T-cell (primary cell): ENCODE measurements at regions not wholly inside any gene's neighbourhood (a gene's known extent, or its start where the extent isn't known, plus 50 kb on each side); places are given as distances from the start of the nearest gene placed in this dataset.
"Not testable (repeated sequence)": the region's sequence is repeated elsewhere in the genome, so short reads cannot be mapped to it uniquely, and the experiment has no call there.

Experiments used
- ATAC-seq, 4 experiments: fragments of 200-7000 bp in 3 of 4; fragments of 150-1000 bp in 1 of 4; cut with Tn5 transposase; replicated peaks in 1 of 4; 1 replicate in 3 of 4; 2 replicates in 1 of 4; pipeline ENCODE4 v1.10.0; 2021; ENCODE audit warnings: moderate library complexity in 3 of 4, mild to moderate bottlenecking in 2 of 4, moderate number of reproducible peaks in 1 of 4
- CTCF ChIA-PET, 2 donors: fragments of 300-600 bp; sonication (Branson Sonifier 250); formaldehyde crosslinking; loops; one replicate each; lab custom pipeline; 2022; ENCODE audit warnings: antibody characterized with exemption in 2 of 2; lab: Charles Lee
- POLR2A ChIA-PET, 2 donors: fragments of 300-600 bp; sonication (Branson Sonifier 250); formaldehyde crosslinking; loops; one replicate each; lab custom pipeline; 2022; ENCODE audit warnings: antibody characterized with exemption in 2 of 2; lab: Charles Lee
- DNase-seq, 35 experiments: peaks; one replicate each; pipeline versions ENCODE4 v3.0.0 to v3.0.0-alpha.2; 2013 to 2023
- H3K27ac ChIP-seq: one replicate; pipeline ENCODE4 v1.5.1; 2013; ENCODE audit warnings: low read length
- H3K27me3 ChIP-seq, 2 experiments: replicated peaks in 1 of 2; 1 replicate in 1 of 2; 2 replicates in 1 of 2; pipeline versions ENCODE4 v1.6.1 to v1.7.0; 2013; ENCODE audit warnings: low read length in 1 of 2, mixed read lengths in 1 of 2; ENCODE audit not compliant: control insufficient read depth in 2 of 2, insufficient read depth in 2 of 2; ENCODE audit errors: extremely low read depth in 1 of 2
- H3K36me3 ChIP-seq, 2 donors: 1 replicate in 1 of 2; 2 replicates in 1 of 2; pipeline versions ENCODE4 v1.6.1 to v1.7.0; 2013; ENCODE audit warnings: low read length in 1 of 2; ENCODE audit not compliant: control insufficient read depth in 2 of 2, insufficient read depth in 1 of 2; ENCODE audit errors: extremely low read depth in 1 of 2
- H3K4me1 ChIP-seq, 2 experiments: 1 replicate in 1 of 2; 2 replicates in 1 of 2; pipeline versions ENCODE4 v1.6.1 to v1.7.0; 2013; ENCODE audit warnings: low read length in 2 of 2, mixed read lengths in 1 of 2; ENCODE audit not compliant: insufficient read depth in 2 of 2, control insufficient read depth in 1 of 2; ENCODE audit errors: extremely low read depth in 1 of 2
- H3K4me3 ChIP-seq, 2 donors: 1 replicate in 1 of 2; 2 replicates in 1 of 2; pipeline versions ENCODE4 v1.5.1 to v1.7.0; 2013; ENCODE audit warnings: mild to moderate bottlenecking in 2 of 2, low read length in 1 of 2, moderate library complexity in 1 of 2; ENCODE audit not compliant: control insufficient read depth in 1 of 2; ENCODE audit errors: extremely low read depth in 1 of 2
- H3K9me3 ChIP-seq: 2 replicates; pipeline ENCODE4 v1.7.0; 2013
- H3K27ac Mint-ChIP-seq, 2 donors: one replicate each; pipeline ENCODE4 v1.8.0; 2020 to 2021; ENCODE audit warnings: mild to moderate bottlenecking in 2 of 2, mixed read lengths in 2 of 2
- H3K27me3 Mint-ChIP-seq, 2 donors: one replicate each; pipeline ENCODE4 v1.8.0; 2021 to 2022; ENCODE audit warnings: mixed read lengths in 2 of 2
- H3K36me3 Mint-ChIP-seq: one replicate; pipeline ENCODE4 v1.8.0; 2021; ENCODE audit warnings: mixed read lengths
- H3K4me1 Mint-ChIP-seq, 3 donors: one replicate each; pipeline ENCODE4 v1.8.0; 2020 to 2022; ENCODE audit warnings: mixed read lengths in 3 of 3, mild to moderate bottlenecking in 1 of 3
- H3K4me3 Mint-ChIP-seq, 3 donors: one replicate each; pipeline ENCODE4 v1.8.0; 2020 to 2022; ENCODE audit warnings: mild to moderate bottlenecking in 3 of 3, mixed read lengths in 3 of 3, moderate library complexity in 3 of 3
- H3K9me3 Mint-ChIP-seq, 3 donors: one replicate each; pipeline ENCODE4 v1.8.0; 2020 to 2022; ENCODE audit warnings: mixed read lengths in 3 of 3
- WGBS: methylation state at CpG from one replicate; pipeline ENCODE4 v1.1.5; 2013; ENCODE audit warnings: missing lambda C conversion rate; ENCODE audit not compliant: insufficient coverage; 5-methylcytosine and 5-hydroxymethylcytosine counted together

- H3K4me1 Mint-ChIP-seq = no peaks in the 10 kb centered on the region
- DNase-seq (no peak), ATAC-seq (no peak)
- no peak overlapping the region for H3K27ac Mint-ChIP-seq
- WGBS = 71% methylated on average over 6 of the region's 10 CpGs
- Histone ChIP-seq H3K27me3 (peaks cover 0 to 8% of the 10 kb centered on the region in 2 experiments), H3K36me3 (no peaks in the 10 kb centered on the region), H3K9me3 (no peaks in the 10 kb centered on the region), H3K4me3 (no peak overlapping the region), H3K27ac (no peak overlapping the region), H3K4me1 (no peaks in the 10 kb centered on the region)
- POLR2A ChIA-PET = no interaction called here
- peaks cover 0 to 3% of the 10 kb centered on the region in 2 donors for H3K27me3 Mint-ChIP-seq
- H3K9me3 Mint-ChIP-seq = peaks cover 4 to 9% (median 8%) of the 10 kb centered on the region in 3 donors
- no peaks in the 10 kb centered on the region for H3K36me3 Mint-ChIP-seq
- CTCF ChIA-PET = no interaction called here
- H3K4me3 Mint-ChIP-seq = no peak overlapping the region
These were observed 397.5 kb downstream of the IRX2 start for GRCh38 chr5:2353871-2354440.

- no peak for ATAC-seq
- Histone ChIP-seq H3K4me1 (no peaks in the 10 kb centered on the region), H3K27me3 (peaks cover 0 to 8% of the 10 kb centered on the region in 2 experiments), H3K9me3 (no peaks in the 10 kb centered on the region), H3K27ac (no peak overlapping the region), H3K4me3 (no peak overlapping the region), H3K36me3 (no peaks in the 10 kb centered on the region)
- H3K9me3 Mint-ChIP-seq = peaks cover 4 to 14% (median 8%) of the 10 kb centered on the region in 3 donors
- POLR2A ChIA-PET = no interaction called here
- no peaks in the 10 kb centered on the region for H3K36me3 Mint-ChIP-seq
- no peak for DNase-seq
- H3K4me1 Mint-ChIP-seq = no peaks in the 10 kb centered on the region
- CTCF ChIA-PET = no interaction called here
- WGBS = 86% methylated on average over 3 of the region's 5 CpGs
- H3K27me3 Mint-ChIP-seq = peaks cover 0 to 3% of the 10 kb centered on the region in 2 donors
- H3K4me3 Mint-ChIP-seq = no peak overlapping the region
- no peak overlapping the region for H3K27ac Mint-ChIP-seq
These were observed 398.3 kb downstream of the IRX2 start for GRCh38 chr5:2353211-2353610.

- ChIA-PET POLR2A (no interaction called here), CTCF (no interaction called here)
- Histone ChIP-seq H3K27ac (no peak overlapping the region), H3K4me1 (no peaks in the 10 kb centered on the region), H3K9me3 (no peaks in the 10 kb centered on the region), H3K4me3 (no peak overlapping the region), H3K27me3 (peaks cover 0 to 8% of the 10 kb centered on the region in 2 experiments), H3K36me3 (no peaks in the 10 kb centered on the region)
- DNase-seq = no peak
- no peak overlapping the region for H3K4me3 Mint-ChIP-seq
- WGBS = 0% methylated on average over 1 of the region's 12 CpGs
- H3K4me1 Mint-ChIP-seq = no peaks in the 10 kb centered on the region
- no peaks in the 10 kb centered on the region for H3K36me3 Mint-ChIP-seq
- no peak for ATAC-seq
- peaks cover 4 to 22% (median 12%) of the 10 kb centered on the region in 3 donors for H3K9me3 Mint-ChIP-seq
- H3K27ac Mint-ChIP-seq = no peak overlapping the region
- peaks cover 0 to 3% of the 10 kb centered on the region in 2 donors for H3K27me3 Mint-ChIP-seq
These were observed 399.2 kb downstream of the IRX2 start for GRCh38 chr5:2352101-2352861.

DNA sequence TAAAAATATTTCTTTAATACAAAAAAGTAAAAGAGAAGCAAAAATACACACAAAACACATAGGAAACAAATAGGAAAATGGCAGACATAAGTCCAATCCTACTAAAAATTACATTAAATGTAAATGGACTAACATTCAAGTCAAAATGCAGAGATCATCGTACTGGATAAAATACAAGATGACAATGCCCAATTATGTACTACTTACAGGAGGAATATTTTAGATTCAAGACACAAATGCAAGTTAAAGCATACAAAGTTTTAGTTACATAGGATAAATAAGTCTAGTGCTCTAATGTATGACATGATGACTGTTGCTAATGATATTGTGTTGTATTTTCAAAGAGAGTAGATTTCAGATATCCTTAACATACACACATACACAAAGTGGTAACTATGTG is 401.7 kb downstream of the IRX2 start:
- peaks cover 0 to 17% of the 10 kb centered on the region in 2 experiments for H3K27me3 ChIP-seq
- H3K4me3 ChIP-seq, H3K4me3 Mint-ChIP-seq, H3K4me1 ChIP-seq, H3K36me3 ChIP-seq, H3K9me3 ChIP-seq, ATAC-seq, H3K4me1 Mint-ChIP-seq, CTCF ChIA-PET, POLR2A ChIA-PET, DNase-seq, H3K27ac ChIP-seq, H3K27ac Mint-ChIP-seq, H3K36me3 Mint-ChIP-seq: not testable (repeated sequence)
- WGBS = no CpG with 5 or more reads among the region's 1 CpG
- peaks cover 4 to 28% (median 18%) of the 10 kb centered on the region in 3 donors for H3K9me3 Mint-ChIP-seq
- peaks cover 6 to 10% of the 10 kb centered on the region in 2 donors for H3K27me3 Mint-ChIP-seq

- no peak overlapping the region for H3K4me3 ChIP-seq
- Mint-ChIP-seq H3K27ac (no peak overlapping the region), H3K4me3 (no peak overlapping the region), H3K9me3 (peaks cover 0 to 3% (median 0%) of the 10 kb centered on the region in 3 donors), H3K36me3 (no peaks in the 10 kb centered on the region), H3K27me3 (peaks cover 0 to 4% of the 10 kb centered on the region in 2 donors), H3K4me1 (no peaks in the 10 kb centered on the region)
- WGBS = 73% methylated on average over 20 of the region's 20 CpGs
- H3K27ac ChIP-seq = no peak overlapping the region
- no peaks in the 10 kb centered on the region for H3K36me3 ChIP-seq
- ChIA-PET CTCF (no interaction called here), POLR2A (no interaction called here)
- ATAC-seq = no peak
- H3K9me3 ChIP-seq = no peaks in the 10 kb centered on the region
- peaks cover 0 to 11% of the 10 kb centered on the region in 2 experiments for H3K27me3 ChIP-seq
- DNase-seq = no peak
- no peaks in the 10 kb centered on the region for H3K4me1 ChIP-seq
These were observed 412.8 kb downstream of the IRX2 start for GRCh38 chr5:2338686-2339085.

DNA sequence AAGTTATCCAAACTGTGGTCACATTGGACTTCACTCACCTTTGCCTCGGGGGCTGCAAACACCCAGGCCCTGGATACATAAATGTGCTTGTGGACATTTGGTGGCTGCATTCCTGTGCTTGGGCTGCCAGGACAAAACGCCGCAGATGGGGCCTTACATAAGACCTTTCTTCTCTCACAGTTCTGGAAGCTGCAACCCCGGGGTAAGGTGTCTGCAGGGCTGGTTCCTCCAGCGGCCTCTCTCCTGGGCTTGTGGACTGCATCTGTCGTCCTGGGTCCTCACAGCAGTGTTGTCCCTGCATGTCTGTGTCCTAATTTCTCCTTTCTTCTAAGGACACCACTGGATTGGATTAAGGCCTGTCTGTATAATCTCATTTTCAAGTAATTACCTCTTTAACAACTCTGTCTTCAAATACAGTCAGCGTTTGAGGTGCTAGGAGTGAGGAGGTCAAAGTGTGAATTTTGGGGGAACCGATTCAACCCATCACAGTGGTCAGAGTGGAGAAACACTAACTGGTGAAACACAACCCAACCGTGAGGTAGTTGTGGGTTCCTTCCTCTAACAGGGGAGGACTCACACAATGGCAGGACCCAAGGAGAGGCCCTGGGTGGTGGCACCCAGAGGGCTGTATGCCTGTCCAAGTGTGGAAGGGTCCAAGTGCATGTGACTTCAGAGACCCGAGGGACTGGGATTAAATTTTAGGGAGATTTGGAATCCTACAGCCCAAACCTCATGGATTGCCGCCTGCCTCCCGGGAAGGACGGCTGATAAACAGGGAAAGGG is 415.6 kb downstream of the IRX2 start:
- no peaks in the 10 kb centered on the region for H3K36me3 Mint-ChIP-seq
- ChIA-PET CTCF (no interaction called here), POLR2A (no interaction called here)
- Histone ChIP-seq H3K9me3 (no peaks in the 10 kb centered on the region), H3K36me3 (no peaks in the 10 kb centered on the region), H3K4me3 (no peak overlapping the region), H3K4me1 (no peaks in the 10 kb centered on the region), H3K27ac (no peak overlapping the region), H3K27me3 (peaks cover 0 to 11% of the 10 kb centered on the region in 2 experiments)
- ATAC-seq (no peak), DNase-seq (no peak)
- H3K9me3 Mint-ChIP-seq = peaks cover 0 to 6% (median 4%) of the 10 kb centered on the region in 3 donors
- H3K27me3 Mint-ChIP-seq = peaks cover 0 to under 1% of the 10 kb centered on the region in 2 donors
- 87% methylated on average over 7 of the region's 13 CpGs for WGBS
- no peak overlapping the region for H3K4me3 Mint-ChIP-seq
- H3K4me1 Mint-ChIP-seq = no peaks in the 10 kb centered on the region
- no peak overlapping the region for H3K27ac Mint-ChIP-seq
